A673 (cell line): ENCODE measurements at regions not wholly inside any gene's neighbourhood (a gene's known extent, or its start where the extent isn't known, plus 50 kb on each side); places are given as distances from the start of the nearest gene placed in this dataset.

Experiments used
- BruUV-seq: library from RNA; stranded (reverse); fragments of 400-500 nt; replicated peaks from 2 replicates; lab custom pipeline; 2021; lab: Mats Ljungman, UMichigan
- CTCF ChIA-PET: fragments of 300-600 bp; sonication (Branson Sonifier 250); formaldehyde crosslinking; loops from one replicate; lab custom pipeline; 2022; ENCODE audit warnings: antibody characterized with exemption; lab: Charles Lee
- POLR2A ChIA-PET: fragments of 300-600 bp; sonication (Branson Sonifier 250); formaldehyde crosslinking; loops from one replicate; lab custom pipeline; 2022; ENCODE audit warnings: antibody characterized with exemption; ENCODE audit not compliant: low non-redundant PET; lab: Charles Lee
- DNase-seq: peaks from one replicate; pipeline ENCODE4 v3.0.0-alpha.2; 2015; ENCODE audit warnings: low spot score
- H3K27ac ChIP-seq: fragments of 200-600 bp; sonication (generic); 2 replicates; pipeline ENCODE4 v1.5.1; 2016; ENCODE audit warnings: mixed run types, low read depth, mild to moderate bottlenecking, mixed read lengths, antibody characterized with exemption, low read length; ENCODE audit not compliant: poor library complexity, severe bottlenecking
- H3K27me3 ChIP-seq: fragments of 200-600 bp; sonication (generic); replicated peaks from 2 replicates; pipeline ENCODE4 v1.6.1; 2017; ENCODE audit warnings: mixed run types, low read depth, mild to moderate bottlenecking, mixed read lengths, antibody characterized with exemption, low read length; ENCODE audit not compliant: insufficient read depth, poor library complexity
- H3K36me3 ChIP-seq: fragments of 200-600 bp; sonication (generic); 2 replicates; pipeline ENCODE4 v1.6.1; 2016; ENCODE audit warnings: mixed run types, mild to moderate bottlenecking, mixed read lengths, antibody characterized with exemption, low read length; ENCODE audit not compliant: insufficient read depth, poor library complexity, severe bottlenecking
- H3K4me1 ChIP-seq: fragments of 200-600 bp; sonication (generic); 2 replicates; pipeline ENCODE4 v1.6.1; 2017; ENCODE audit warnings: mixed run types, mild to moderate bottlenecking, mixed read lengths, antibody characterized with exemption, low read length; ENCODE audit not compliant: insufficient read depth, poor library complexity, severe bottlenecking
- H3K4me3 ChIP-seq: fragments of 200-600 bp; sonication (generic); 2 replicates; pipeline ENCODE4 v1.5.1; 2016; ENCODE audit warnings: low read depth, mixed run types, mild to moderate bottlenecking, mixed read lengths, low read length; ENCODE audit not compliant: poor library complexity, severe bottlenecking
- H3K9me3 ChIP-seq: fragments of 200-600 bp; sonication (generic); 2 replicates; pipeline ENCODE4 v1.6.1; 2016; ENCODE audit warnings: mixed run types, low read depth, mild to moderate bottlenecking, mixed read lengths, antibody characterized with exemption, low read length; ENCODE audit not compliant: poor library complexity, severe bottlenecking
- EZH2 ChIP-seq: fragments of 200-600 bp; sonication (generic); IDR thresholded peaks from 2 replicates; pipeline ENCODE4 v1.6.1; 2017; ENCODE audit warnings: borderline replicate concordance, low read depth, mild to moderate bottlenecking, mixed read lengths, antibody characterized with exemption, low read length; ENCODE audit not compliant: poor library complexity, severe bottlenecking
- intact Hi-C: fragments of 100-400 bp; cut with micrococcal nuclease; formaldehyde crosslinking; loops from one replicate; pipeline ENCODE4 v1.10.0; 2022; ENCODE audit not compliant: unreplicated experiment
- TF ChIP-seq, protein P1 (sequence below): fragments of 300-800, 200-600 bp; sonication (generic); conservative IDR thresholded peaks from 2 replicates; pipeline ENCODE4 v1.5.1; 2017; ENCODE audit warnings: low read depth, mild to moderate bottlenecking, antibody characterized with exemption, low read length, moderate library complexity, mixed read lengths

DNA sequence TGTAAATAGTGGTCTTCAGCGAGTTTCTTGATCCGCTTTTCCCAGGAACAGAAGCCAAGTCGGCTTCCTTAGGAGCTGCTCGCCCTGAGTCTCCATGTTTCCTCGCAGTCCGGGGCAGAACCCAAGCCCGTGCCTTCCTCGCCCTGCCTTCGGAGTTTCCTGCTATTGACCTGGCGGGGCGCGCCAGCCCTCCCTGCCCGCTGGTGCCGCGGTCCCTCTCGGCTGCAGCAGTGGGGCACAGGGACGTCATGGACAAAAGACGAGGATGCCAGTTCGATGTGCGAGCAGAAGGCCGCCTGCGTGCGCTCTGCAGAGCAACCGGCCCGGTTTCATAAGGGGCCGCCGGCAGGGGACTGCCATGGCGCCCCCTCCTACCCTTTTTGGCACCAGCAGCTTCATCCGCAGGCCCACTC lies 156.6 kb downstream of the TM9SF2 start:
- H3K27ac ChIP-seq, result peak overlapping the region; percentile 90
- peak; percentile 73 for DNase-seq
- POLR2A ChIA-PET, result interaction anchor here (0.5 to 0.6 kb wide), 2 partner anchors 386 to 595 kb away, joined by 4 read pairs; no protein-coding TSS in a partner anchor

DNA sequence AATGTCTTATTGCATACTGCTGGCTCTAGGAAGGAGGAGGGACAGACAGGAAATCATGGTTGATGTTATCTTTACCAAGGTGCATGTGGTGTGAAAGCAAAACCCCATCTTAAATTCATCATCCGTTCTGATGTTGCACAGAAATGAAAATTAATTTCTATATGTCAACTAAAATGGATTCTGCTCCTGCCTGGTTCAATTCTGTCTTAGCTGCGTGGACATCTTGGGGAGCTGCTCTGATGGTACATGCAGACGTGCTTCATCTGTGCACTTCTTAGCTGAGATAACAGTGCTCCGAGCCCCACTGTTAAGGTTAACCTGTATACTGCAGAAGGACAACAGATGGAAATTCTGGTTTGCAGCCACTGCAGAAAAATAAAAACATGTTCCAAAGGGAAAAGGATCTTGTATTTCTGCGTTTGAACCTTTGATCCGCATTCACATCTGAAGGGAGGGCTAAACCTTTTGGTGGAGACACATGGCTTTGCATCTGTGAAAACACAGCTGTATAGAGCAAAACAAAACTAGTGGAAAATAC lies 155.6 kb downstream of the TM9SF2 start:
- DNase-seq, result peak; percentile 42
- Histone ChIP-seq H3K4me1 (peaks cover 48% of the 10 kb centered on the region), H3K36me3 (no peaks in the 10 kb centered on the region), H3K4me3 (peak overlapping the region; percentile 49), H3K9me3 (no peaks in the 10 kb centered on the region), H3K27me3 (no peaks in the 10 kb centered on the region), H3K27ac (peak overlapping the region; percentile 90)
- TF ChIP-seq, protein P1, sequence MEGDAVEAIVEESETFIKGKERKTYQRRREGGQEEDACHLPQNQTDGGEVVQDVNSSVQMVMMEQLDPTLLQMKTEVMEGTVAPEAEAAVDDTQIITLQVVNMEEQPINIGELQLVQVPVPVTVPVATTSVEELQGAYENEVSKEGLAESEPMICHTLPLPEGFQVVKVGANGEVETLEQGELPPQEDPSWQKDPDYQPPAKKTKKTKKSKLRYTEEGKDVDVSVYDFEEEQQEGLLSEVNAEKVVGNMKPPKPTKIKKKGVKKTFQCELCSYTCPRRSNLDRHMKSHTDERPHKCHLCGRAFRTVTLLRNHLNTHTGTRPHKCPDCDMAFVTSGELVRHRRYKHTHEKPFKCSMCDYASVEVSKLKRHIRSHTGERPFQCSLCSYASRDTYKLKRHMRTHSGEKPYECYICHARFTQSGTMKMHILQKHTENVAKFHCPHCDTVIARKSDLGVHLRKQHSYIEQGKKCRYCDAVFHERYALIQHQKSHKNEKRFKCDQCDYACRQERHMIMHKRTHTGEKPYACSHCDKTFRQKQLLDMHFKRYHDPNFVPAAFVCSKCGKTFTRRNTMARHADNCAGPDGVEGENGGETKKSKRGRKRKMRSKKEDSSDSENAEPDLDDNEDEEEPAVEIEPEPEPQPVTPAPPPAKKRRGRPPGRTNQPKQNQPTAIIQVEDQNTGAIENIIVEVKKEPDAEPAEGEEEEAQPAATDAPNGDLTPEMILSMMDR, result no peak
- TF ChIP-seq EZH2, result no peak
- CTCF ChIA-PET, result interaction anchor here (0.5 to 1.4 kb wide), 6 partner anchors 29 to 1460 kb away, joined by 3 to 4 read pairs (median 3); no protein-coding TSS in a partner anchor
- POLR2A ChIA-PET, result interaction anchor here (0.6 to 1.2 kb wide), 3 partner anchors 93 to 642 kb away, joined by 3 to 5 read pairs (median 4); no protein-coding TSS in a partner anchor
- no TSS peak for BruUV-seq
- intact Hi-C loops, result loop anchor here (1.0 to 10.0 kb wide), 5 partner anchors 310 to 1470 kb away; partner anchors contain the start of gene ZIC2

More for the DNA sequence above, 156.6 kb downstream of the TM9SF2 start:
- H3K27me3 ChIP-seq, result no peaks in the 10 kb centered on the region
- BruUV-seq, result no TSS peak
- CTCF ChIA-PET, result interaction anchor here (0.5 to 1.1 kb wide), 4 partner anchors 28 to 857 kb away, joined by 3 to 7 read pairs (median 3); no protein-coding TSS in a partner anchor
- no peaks in the 10 kb centered on the region for H3K36me3 ChIP-seq
- H3K4me3 ChIP-seq, result peak overlapping the region; percentile 49
- TF ChIP-seq, protein P1, result no peak
- TF ChIP-seq EZH2, result no peak
- intact Hi-C loops, result loop anchor here (1.0 to 10.0 kb wide), 7 partner anchors 257 to 1469 kb away; partner anchors contain the start of gene ZIC2
- H3K4me1 ChIP-seq, result peaks cover 56% of the 10 kb centered on the region
- no peaks in the 10 kb centered on the region for H3K9me3 ChIP-seq

DNA sequence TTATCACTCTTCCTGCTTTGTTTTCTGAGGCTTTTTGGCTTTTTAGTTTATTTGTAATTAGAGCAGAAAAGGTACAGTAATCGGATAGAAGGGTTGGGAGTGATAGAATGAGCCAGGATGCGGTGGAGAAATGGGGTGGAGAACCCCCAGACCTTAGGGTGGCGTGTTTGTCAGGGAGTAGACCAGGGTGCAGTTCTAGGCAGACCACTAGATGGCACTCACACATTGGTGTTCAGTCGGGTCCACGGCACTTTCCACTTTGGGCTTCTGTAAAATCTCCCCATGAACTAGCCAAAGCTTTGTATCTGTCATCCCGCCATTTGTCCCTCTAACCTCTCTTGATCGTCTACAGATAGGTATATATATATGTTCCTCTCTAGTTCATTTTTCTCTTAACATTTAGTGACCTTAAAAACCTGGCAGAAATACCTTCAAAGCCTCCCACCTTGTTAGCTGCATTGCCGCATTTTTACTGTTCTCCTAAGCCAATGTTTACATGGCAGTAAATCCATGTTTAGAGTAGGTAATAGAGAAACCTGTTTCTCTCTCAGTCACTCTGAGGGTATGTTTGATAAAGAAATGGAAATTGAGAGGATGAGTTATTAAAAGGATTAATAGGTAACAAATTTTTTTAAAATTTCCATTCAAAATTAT lies 154.9 kb downstream of the TM9SF2 start:
- intact Hi-C loops, result loop anchor here (1.0 to 10.0 kb wide), 5 partner anchors 311 to 1471 kb away; partner anchors contain the start of gene ZIC2
- Histone ChIP-seq H3K27ac (peak overlapping the region; percentile 90), H3K9me3 (no peaks in the 10 kb centered on the region), H3K4me3 (peak overlapping the region; percentile 49), H3K27me3 (no peaks in the 10 kb centered on the region), H3K36me3 (no peaks in the 10 kb centered on the region), H3K4me1 (peaks cover 41% of the 10 kb centered on the region)
- no TSS peak for BruUV-seq
- DNase-seq, result peak; percentile 89
- no peak for TF ChIP-seq EZH2
- TF ChIP-seq, protein P1, result peak; percentile 95
- CTCF ChIA-PET, result interaction anchor here (1.1 to 1.4 kb wide), 4 partner anchors 641 to 1460 kb away, joined by 3 to 4 read pairs (median 4); no protein-coding TSS in a partner anchor
- POLR2A ChIA-PET, result interaction anchor here (0.9 to 1.2 kb wide), 2 partner anchors 93 to 643 kb away, joined by 3 to 5 read pairs; no protein-coding TSS in a partner anchor
